ENCODE measurements at regions not wholly inside any gene's neighbourhood (a gene's known extent, or its start where the extent isn't known, plus 50 kb on each side); places are given as distances from the start of the nearest gene placed in this dataset.

DNA sequence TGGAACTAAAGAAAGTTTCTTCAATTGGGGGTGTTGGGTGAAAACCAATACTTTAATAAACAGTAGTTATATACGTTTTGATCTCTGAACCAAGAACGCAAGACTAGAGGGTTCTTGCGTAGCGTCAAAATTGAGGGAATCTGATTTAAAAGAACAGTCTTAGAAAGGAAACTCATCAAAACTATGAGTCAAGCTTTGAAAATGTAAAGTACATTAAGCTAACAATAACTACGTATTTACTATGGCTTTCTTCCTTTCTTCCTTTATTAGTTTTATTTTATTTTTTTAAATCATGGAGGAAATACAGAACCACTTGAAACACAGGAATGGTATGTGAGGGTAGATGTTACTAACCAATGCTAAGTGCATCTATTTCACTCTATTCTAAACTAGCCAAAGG, 287.0 kb upstream of the RSPO3 start:
- ATAC-seq (no peak), DNase-seq (no peak)
- Histone ChIP-seq H3K9me3 (no peaks in the 10 kb centered on the region), H3K27ac (no peak overlapping the region), H3K27me3 (peaks cover 0 to 3% (median 0%) of the 10 kb centered on the region in 7 donors), H3K36me3 (no peaks in the 10 kb centered on the region), H3K4me1 (no peaks in the 10 kb centered on the region), H3K4me3 (no peak overlapping the region)
- 70 to 84% methylated on average over 5 of the region's 5 CpGs for WGBS, 2 donors
- intact Hi-C loops (cut with DNase I), result no loop called here
- TF ChIP-seq, protein P1, sequence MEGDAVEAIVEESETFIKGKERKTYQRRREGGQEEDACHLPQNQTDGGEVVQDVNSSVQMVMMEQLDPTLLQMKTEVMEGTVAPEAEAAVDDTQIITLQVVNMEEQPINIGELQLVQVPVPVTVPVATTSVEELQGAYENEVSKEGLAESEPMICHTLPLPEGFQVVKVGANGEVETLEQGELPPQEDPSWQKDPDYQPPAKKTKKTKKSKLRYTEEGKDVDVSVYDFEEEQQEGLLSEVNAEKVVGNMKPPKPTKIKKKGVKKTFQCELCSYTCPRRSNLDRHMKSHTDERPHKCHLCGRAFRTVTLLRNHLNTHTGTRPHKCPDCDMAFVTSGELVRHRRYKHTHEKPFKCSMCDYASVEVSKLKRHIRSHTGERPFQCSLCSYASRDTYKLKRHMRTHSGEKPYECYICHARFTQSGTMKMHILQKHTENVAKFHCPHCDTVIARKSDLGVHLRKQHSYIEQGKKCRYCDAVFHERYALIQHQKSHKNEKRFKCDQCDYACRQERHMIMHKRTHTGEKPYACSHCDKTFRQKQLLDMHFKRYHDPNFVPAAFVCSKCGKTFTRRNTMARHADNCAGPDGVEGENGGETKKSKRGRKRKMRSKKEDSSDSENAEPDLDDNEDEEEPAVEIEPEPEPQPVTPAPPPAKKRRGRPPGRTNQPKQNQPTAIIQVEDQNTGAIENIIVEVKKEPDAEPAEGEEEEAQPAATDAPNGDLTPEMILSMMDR (IDR thresholded peaks at IDR 0.05), result no peak

DNA sequence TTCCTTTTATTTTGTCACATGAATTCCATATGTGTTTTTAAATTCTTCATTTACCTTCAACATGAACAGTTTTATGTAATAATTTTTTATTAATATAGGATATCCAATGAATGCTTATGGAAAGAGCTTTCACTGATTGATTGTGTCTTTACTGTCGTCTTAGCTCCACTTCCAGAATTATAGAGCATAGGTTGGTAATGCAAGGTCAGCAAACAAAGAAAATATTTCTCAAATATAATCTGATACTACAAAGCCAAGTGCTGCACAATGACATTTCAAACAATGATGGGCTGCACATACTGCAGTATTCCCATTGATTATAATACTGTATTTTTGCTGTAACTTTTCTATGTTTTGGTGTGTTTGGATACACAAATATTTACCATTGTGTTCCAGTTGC, 275.7 kb upstream of the RSPO3 start:
- intact Hi-C loops (cut with DNase I), result no loop called here
- peaks cover 0 to 5% (median 0%) of the 10 kb centered on the region in 11 donors for H3K9me3 ChIP-seq
- no peak for ATAC-seq
- H3K27me3 ChIP-seq, result no peaks in the 10 kb centered on the region
- no peak for DNase-seq
- TF ChIP-seq, protein P1 (IDR thresholded peaks at IDR 0.05), result no peak
- no peaks in the 10 kb centered on the region for H3K4me1 ChIP-seq
- no peak overlapping the region for H3K4me3 ChIP-seq
- no peaks in the 10 kb centered on the region for H3K36me3 ChIP-seq
- H3K27ac ChIP-seq, result no peak overlapping the region
- 81 to 85% methylated on average over 1 of the region's 1 CpG for WGBS, 2 donors

DNA sequence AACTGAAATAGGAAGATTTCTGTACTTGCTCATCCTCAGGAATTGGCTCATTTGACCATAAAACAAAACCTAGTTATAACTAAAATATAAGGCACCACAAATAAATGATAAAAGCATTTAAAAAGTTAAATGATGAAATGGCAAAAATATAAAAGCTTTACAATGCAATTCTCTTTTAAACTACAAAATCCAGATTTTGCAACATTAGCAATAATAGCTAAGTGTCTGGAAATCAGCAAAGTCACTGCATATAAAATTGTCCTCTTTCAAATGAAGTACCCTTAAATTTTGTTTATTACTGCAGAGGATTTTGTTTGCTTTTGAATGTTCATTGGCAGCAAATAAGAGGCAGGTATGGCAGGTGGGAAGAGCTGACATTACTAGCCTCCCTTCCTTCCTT, 270.4 kb upstream of the RSPO3 start:
- TF ChIP-seq, protein P1 (IDR thresholded peaks at IDR 0.05), result no peak
- ATAC-seq, result no peak
- DNase-seq, result no peak
- no peak overlapping the region for H3K27ac ChIP-seq
- no peaks in the 10 kb centered on the region for H3K4me1 ChIP-seq
- intact Hi-C loops (cut with DNase I), result no loop called here
- H3K9me3 ChIP-seq, result no peaks in the 10 kb centered on the region
- no peak overlapping the region for H3K4me3 ChIP-seq
- H3K36me3 ChIP-seq, result no peaks in the 10 kb centered on the region
- no peaks in the 10 kb centered on the region for H3K27me3 ChIP-seq

DNA sequence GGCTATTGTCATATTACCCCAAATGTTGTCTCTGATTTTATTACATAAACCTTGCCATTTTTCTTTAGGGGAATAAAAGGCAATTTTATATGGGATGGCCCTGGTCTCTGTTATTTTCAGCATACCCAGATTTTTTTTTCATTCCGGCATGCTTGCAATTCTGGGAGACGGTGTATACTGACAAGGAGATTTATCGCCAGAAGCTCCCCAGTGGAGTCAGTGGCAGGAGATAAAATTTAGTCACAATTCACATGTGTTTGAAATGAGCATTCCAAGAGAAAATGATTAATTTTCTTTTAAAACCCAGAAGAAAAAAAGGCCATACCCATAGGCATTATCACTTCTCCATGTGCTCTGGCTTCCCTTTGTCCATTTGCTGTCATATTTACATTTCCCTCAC, 250.8 kb upstream of the RSPO3 start:
- Histone ChIP-seq H3K27me3 (peaks cover 0 to 4% (median 0%) of the 10 kb centered on the region in 7 donors), H3K4me3 (no peak overlapping the region), H3K27ac (no peak overlapping the region), H3K9me3 (peaks cover 0 to 4% (median 0%) of the 10 kb centered on the region in 11 donors), H3K4me1 (no peaks in the 10 kb centered on the region), H3K36me3 (no peaks in the 10 kb centered on the region)
- intact Hi-C loops (cut with DNase I), result no loop called here
- TF ChIP-seq, protein P1 (IDR thresholded peaks at IDR 0.05), result no peak
- 66 to 82% methylated on average over 3 of the region's 3 CpGs for WGBS, 2 donors
- no peak for DNase-seq
- ATAC-seq, result no peak

DNA sequence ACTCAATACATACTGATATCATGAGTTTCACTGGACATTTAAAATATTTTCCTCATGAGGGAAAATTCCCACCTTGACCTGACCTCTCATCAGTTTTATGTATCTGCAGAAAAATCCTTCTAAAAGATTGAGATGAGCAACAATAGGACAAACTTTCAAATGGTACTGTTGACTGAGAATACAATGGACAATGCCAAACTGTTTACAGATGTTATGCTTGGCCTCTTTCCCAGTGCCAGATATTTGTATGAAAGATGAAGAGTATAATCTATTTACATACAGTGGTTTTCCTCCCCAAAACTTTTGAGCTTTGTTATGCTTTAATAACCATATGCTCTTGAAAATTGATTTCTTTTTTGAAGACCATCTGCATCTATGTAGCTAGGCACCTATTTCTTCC, 245.1 kb upstream of the RSPO3 start:
- ATAC-seq, result no peak
- H3K36me3 ChIP-seq, result no peaks in the 10 kb centered on the region
- H3K4me1 ChIP-seq, result no peaks in the 10 kb centered on the region
- H3K4me3 ChIP-seq, result no peak overlapping the region
- peaks cover 0 to 6% (median 0%) of the 10 kb centered on the region in 11 donors for H3K9me3 ChIP-seq
- no peak for DNase-seq
- TF ChIP-seq, protein P1 (IDR thresholded peaks at IDR 0.05), result no peak
- intact Hi-C loops (cut with DNase I), result no loop called here
- H3K27ac ChIP-seq, result no peak overlapping the region
- peaks cover 0 to 1% (median 0%) of the 10 kb centered on the region in 7 donors for H3K27me3 ChIP-seq

Data from heart right ventricle (tissue), 16 donors.